ENCODE measurements at regions not wholly inside any gene's neighbourhood (a gene's known extent, or its start where the extent isn't known, plus 50 kb on each side); places are given as distances from the start of the nearest gene placed in this dataset.

DNA sequence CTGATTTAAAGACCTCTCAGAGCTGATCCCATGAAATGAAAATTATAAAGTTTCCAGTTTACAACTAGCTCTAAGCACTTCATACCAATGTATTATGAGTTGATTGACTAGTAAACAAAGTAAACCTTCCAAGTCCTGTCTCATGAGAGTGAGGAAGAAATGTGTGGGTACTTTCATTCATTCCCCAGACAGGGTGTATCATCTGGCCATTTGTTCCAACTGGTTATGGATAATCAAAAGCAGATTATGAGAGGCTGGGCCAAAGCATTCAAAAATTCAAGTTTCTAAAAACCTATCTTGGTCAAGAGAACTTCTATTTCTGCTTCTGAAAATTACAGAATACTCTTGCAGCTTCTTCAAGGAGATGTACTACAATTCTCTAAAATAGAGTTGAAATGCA lies 193.3 kb upstream of the RASGEF1B start:
- Mint-ChIP-seq H3K27ac (no peak overlapping the region), H3K4me1 (peaks cover 19% of the 10 kb centered on the region), H3K4me3 (no peak overlapping the region), H3K9me3 (no peaks in the 10 kb centered on the region), H3K36me3 (ENCODE audit: low read depth) (no peaks in the 10 kb centered on the region), H3K27me3 (ENCODE audit: low read depth, poor library complexity) (no peaks in the 10 kb centered on the region)
- DNase-seq = no peak
- TF ChIP-seq, protein P1, sequence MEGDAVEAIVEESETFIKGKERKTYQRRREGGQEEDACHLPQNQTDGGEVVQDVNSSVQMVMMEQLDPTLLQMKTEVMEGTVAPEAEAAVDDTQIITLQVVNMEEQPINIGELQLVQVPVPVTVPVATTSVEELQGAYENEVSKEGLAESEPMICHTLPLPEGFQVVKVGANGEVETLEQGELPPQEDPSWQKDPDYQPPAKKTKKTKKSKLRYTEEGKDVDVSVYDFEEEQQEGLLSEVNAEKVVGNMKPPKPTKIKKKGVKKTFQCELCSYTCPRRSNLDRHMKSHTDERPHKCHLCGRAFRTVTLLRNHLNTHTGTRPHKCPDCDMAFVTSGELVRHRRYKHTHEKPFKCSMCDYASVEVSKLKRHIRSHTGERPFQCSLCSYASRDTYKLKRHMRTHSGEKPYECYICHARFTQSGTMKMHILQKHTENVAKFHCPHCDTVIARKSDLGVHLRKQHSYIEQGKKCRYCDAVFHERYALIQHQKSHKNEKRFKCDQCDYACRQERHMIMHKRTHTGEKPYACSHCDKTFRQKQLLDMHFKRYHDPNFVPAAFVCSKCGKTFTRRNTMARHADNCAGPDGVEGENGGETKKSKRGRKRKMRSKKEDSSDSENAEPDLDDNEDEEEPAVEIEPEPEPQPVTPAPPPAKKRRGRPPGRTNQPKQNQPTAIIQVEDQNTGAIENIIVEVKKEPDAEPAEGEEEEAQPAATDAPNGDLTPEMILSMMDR (IDR thresholded peaks at IDR 0.05) = no peak

DNA sequence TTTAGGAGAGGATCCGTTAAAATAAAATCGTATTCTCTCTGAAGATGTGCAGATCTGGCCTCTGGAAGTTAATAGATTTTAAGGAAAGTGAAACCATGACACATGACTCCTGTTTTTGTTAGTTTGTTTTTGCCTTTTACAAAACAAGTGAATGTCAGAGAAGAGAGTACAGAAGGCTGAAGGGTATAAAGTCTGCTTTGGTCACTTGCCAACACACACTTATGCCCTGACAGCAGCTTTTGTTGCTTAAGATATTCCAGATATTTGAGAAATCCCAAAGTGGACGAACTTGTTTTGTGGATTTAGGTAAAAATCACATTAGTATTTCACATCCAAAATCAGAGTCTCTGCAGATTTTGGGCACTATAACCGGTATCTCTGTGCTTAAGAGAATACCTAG lies 192.4 kb upstream of the RASGEF1B start:
- Mint-ChIP-seq H3K4me1 (peaks cover 12% of the 10 kb centered on the region), H3K4me3 (no peak overlapping the region), H3K36me3 (ENCODE audit: low read depth) (no peaks in the 10 kb centered on the region), H3K9me3 (peaks cover 6% of the 10 kb centered on the region), H3K27me3 (ENCODE audit: low read depth, poor library complexity) (peaks cover 4% of the 10 kb centered on the region), H3K27ac (no peak overlapping the region)
- TF ChIP-seq, protein P1 (IDR thresholded peaks at IDR 0.05) = no peak
- no peak for DNase-seq

DNA sequence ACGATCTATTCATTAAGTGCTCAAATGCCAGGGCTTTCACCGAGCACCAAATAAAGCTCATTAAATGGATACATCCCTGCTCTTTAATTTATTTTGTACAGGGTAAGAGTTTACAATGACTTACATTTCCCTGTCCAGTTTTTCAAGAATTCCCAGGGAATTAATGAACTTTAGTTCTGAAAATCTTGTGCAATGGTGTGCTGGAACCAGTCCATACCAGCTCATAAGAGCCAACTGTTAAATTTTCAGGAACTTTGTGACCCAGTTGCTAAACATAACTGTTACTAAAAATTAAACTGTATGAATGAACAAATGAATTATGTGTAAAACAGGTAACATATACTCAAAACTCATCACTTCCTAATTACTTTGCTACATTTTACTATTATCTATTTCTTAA lies 191.7 kb upstream of the RASGEF1B start:
- Mint-ChIP-seq H3K27ac (no peak overlapping the region), H3K9me3 (peaks cover 11% of the 10 kb centered on the region), H3K36me3 (ENCODE audit: low read depth) (no peaks in the 10 kb centered on the region), H3K27me3 (ENCODE audit: low read depth, poor library complexity) (peaks cover 4% of the 10 kb centered on the region), H3K4me3 (no peak overlapping the region), H3K4me1 (peaks cover 6% of the 10 kb centered on the region)
- TF ChIP-seq, protein P1 (IDR thresholded peaks at IDR 0.05) = no peak
- DNase-seq = no peak

DNA sequence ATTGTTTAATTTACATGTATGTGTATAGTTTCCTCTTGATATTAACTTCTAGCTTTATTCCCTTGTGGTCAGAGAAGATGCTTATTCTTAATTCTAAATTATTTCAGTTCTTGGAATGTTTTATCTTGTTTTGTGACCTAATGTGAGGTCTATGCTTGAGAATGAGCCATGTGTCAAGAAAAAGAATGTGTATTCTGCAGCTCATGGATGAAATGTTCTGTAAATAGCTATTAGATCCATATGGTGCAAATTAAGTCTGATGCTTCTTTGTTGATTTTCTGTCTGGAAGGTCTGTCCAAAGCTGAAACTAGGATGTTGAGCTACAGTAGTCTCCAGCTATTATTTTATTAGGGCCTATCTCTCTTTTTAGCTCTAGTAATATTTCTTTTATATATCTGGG lies 187.3 kb upstream of the RASGEF1B start:
- no peak for DNase-seq
- Mint-ChIP-seq H3K4me3 (no peak overlapping the region), H3K9me3 (peaks cover 37% of the 10 kb centered on the region), H3K4me1 (no peaks in the 10 kb centered on the region), H3K36me3 (ENCODE audit: low read depth) (no peaks in the 10 kb centered on the region), H3K27ac (no peak overlapping the region), H3K27me3 (ENCODE audit: low read depth, poor library complexity) (peaks cover 7% of the 10 kb centered on the region)
- TF ChIP-seq, protein P1 (IDR thresholded peaks at IDR 0.05) = no peak

DNA sequence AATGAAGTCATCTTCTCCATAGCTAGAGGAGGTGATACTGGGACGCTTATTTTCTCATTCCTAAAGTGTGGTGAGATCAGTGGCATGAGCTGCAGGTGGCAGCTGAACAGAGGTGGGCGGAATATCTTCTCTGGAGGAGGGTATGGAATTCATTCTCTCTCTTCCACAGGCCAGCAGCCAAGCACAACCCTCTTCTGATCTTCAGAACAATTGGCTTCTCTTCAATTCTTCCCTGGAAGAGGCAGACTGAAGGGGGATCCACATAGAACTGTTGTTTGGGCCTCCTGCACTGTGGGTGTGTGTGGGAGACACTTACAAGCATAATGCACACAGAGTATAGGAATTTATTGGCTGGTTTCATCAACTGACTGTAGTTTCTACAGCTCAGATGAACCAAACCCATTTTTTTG lies 180.4 kb upstream of the RASGEF1B start:
- Mint-ChIP-seq H3K4me3 (no peak overlapping the region), H3K9me3 (peaks cover 12% of the 10 kb centered on the region), H3K27me3 (ENCODE audit: low read depth, poor library complexity) (no peaks in the 10 kb centered on the region), H3K27ac (no peak overlapping the region), H3K4me1 (peaks cover 46% of the 10 kb centered on the region), H3K36me3 (ENCODE audit: low read depth) (no peaks in the 10 kb centered on the region)
- no peak for DNase-seq
- TF ChIP-seq, protein P1 (IDR thresholded peaks at IDR 0.05) = no peak

DNA sequence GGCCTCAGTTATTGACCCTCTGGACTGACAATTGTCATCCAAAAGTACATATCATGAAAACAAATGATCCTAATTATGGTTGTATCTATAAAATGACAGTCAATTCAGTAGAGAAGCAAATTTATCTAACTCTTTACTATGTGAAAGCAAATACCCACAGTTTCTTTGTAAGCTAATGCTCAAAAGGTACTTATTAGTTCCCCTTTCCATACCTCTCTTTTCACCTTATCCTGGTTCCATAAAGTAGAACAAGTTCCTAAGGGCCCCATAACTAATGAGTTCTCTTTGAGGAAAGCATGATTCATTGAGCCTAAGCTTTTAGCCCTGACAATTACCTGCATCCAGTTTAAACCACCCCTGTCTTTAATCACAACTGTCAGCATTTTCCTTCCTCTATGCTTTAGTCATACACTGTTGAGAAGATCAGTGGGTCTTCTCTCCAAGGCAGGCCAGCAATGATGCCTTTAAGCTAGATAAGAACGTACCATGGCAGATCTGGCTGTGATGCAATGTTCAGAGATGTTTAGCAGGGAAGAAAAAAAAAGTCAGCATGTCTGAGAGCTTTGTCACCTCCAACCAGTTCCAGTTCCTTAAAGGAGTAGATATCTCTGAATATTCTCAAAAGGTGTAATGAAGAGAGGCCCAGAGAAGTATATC lies 179.7 kb upstream of the RASGEF1B start:
- H3K4me1 Mint-ChIP-seq = peaks cover 46% of the 10 kb centered on the region
- TF ChIP-seq, protein P1 (IDR thresholded peaks at IDR 0.05) = no peak
- DNase-seq = no peak
- peaks cover 5% of the 10 kb centered on the region for H3K9me3 Mint-ChIP-seq
- H3K4me3 Mint-ChIP-seq = no peak overlapping the region
- H3K27me3 Mint-ChIP-seq (ENCODE audit: low read depth, poor library complexity) = no peaks in the 10 kb centered on the region
- H3K27ac Mint-ChIP-seq = no peak overlapping the region
- H3K36me3 Mint-ChIP-seq (ENCODE audit: low read depth) = no peaks in the 10 kb centered on the region

Data from nephron progenitor cell (in vitro differentiated cells).